Epithelial cell of proximal tubule (primary cell): ENCODE measurements at regions not wholly inside any gene's neighbourhood (a gene's known extent, or its start where the extent isn't known, plus 50 kb on each side); places are given as distances from the start of the nearest gene placed in this dataset.

Source experiments
- DNase-seq: peaks from one replicate; pipeline ENCODE4 v3.0.0-alpha.2; 2011; ENCODE audit warnings: low read depth
- H3K4me3 ChIP-seq: 2 replicates; pipeline ENCODE4 v1.5.1; 2011; ENCODE audit warnings: low read depth, mild to moderate bottlenecking, low read length
- CTCF ChIP-seq: conservative IDR thresholded peaks from 2 replicates; pipeline ENCODE4 v1.5.1; 2012; ENCODE audit warnings: low read depth, mild to moderate bottlenecking, low read length

- TF ChIP-seq CTCF, result no peak
Measured at GRCh38 chr18:47519277-47519676, 267.8 kb upstream of the SKOR2 start.

GRCh38 chr18:47513614-47514013 lies 262.2 kb upstream of the SKOR2 start:
- no peak overlapping the region for H3K4me3 ChIP-seq
- no peak for DNase-seq
- TF ChIP-seq CTCF, result no peak

More at GRCh38 chr18:47519277-47519676, 267.8 kb upstream of the SKOR2 start:
- DNase-seq, result no peak
- no peak overlapping the region for H3K4me3 ChIP-seq

DNA sequence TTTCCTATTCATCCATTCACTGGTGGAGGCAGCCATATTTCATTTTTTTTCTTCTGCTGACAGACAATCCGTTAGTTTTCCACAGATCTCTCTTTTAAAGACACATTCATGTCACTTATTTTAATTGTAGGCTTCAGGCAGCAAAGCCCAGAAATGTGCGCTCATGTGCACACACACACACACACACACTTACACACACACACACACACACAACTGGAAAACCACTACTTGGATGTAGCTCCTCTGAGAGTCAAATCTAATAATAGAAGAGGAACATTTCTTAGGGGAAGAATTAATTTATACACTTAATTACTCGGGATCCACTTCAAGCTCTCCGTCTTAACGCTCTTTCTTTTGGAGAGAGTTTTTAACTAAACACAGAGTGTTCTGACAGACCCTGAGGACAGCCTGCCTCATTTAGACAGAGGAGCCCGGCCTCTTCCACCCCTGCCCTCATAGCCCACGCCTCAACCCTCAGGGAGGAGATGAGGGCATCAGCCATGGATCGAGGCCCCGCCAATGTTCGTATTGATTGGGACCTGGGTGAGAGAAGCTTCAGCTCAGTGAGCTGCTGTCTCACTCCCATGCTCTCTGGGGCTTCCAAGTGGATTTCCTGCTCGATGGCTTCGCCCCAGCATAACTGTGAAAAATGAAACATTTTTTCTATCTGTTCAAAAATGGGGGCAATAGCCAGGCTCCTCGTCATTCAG lies 261.4 kb upstream of the SKOR2 start:
- no peak for TF ChIP-seq CTCF
- H3K4me3 ChIP-seq, result no peak overlapping the region
- DNase-seq, result no peak

- no peak overlapping the region for H3K4me3 ChIP-seq
- no peak for TF ChIP-seq CTCF
- DNase-seq, result no peak
Measured at GRCh38 chr18:47512056-47512455, 260.6 kb upstream of the SKOR2 start.

GRCh38 chr18:47510831-47511230 lies 259.4 kb upstream of the SKOR2 start:
- TF ChIP-seq CTCF, result no peak
- no peak for DNase-seq
- H3K4me3 ChIP-seq, result no peak overlapping the region

DNA sequence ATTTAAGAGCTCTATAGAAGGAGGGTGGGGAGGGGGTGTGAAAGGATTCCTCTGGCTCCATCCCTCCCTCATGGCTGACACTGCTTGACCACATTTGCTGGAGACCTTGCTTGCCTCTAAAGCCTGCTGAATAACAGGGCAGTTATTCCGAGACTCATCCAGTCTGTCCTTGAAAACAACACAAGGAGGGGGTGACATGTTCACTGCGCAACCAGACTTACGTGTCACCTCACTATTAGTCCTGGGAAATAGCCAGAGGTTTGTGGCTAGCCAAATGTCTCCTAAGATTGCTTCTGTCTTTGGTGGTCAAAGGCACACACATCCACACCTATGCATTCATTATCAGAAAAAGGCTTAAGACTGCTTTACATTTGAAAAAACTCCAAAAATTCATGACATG lies 256.2 kb upstream of the SKOR2 start:
- DNase-seq, result no peak
- H3K4me3 ChIP-seq, result no peak overlapping the region
- TF ChIP-seq CTCF, result no peak

GRCh38 chr18:47506897-47507296 lies 255.4 kb upstream of the SKOR2 start:
- TF ChIP-seq CTCF, result no peak
- DNase-seq, result no peak
- no peak overlapping the region for H3K4me3 ChIP-seq
